Mesodermal cell (in vitro differentiated cells): ENCODE measurements at regions not wholly inside any gene's neighbourhood (a gene's known extent, or its start where the extent isn't known, plus 50 kb on each side); places are given as distances from the start of the nearest gene placed in this dataset.

Experiments
- H3K27ac ChIP-seq: 2 replicates; pipeline ENCODE4 v1.7.0; 2013; ENCODE audit warnings: mild to moderate bottlenecking, low read depth, low read length, moderate library complexity; ENCODE audit not compliant: severe bottlenecking
- H3K36me3 ChIP-seq: 2 replicates; pipeline ENCODE4 v1.7.1; 2013; ENCODE audit warnings: mild to moderate bottlenecking, low read length, moderate library complexity; ENCODE audit not compliant: control insufficient read depth, insufficient read depth
- H3K4me1 ChIP-seq: one replicate; pipeline ENCODE4 v1.7.1; 2013; ENCODE audit warnings: mild to moderate bottlenecking, low read length; ENCODE audit not compliant: insufficient read depth, control insufficient read depth, poor library complexity, severe bottlenecking
- H3K4me3 ChIP-seq: 2 replicates; pipeline ENCODE4 v1.7.0; 2013; ENCODE audit warnings: low read length, control low read depth, mild to moderate bottlenecking; ENCODE audit not compliant: insufficient read depth, poor library complexity, severe bottlenecking; ENCODE audit errors: extremely low read depth
- H3K9me3 ChIP-seq: 2 replicates; pipeline ENCODE4 v1.7.1; 2013; ENCODE audit warnings: mild to moderate bottlenecking, low read length, moderate library complexity; ENCODE audit not compliant: control insufficient read depth
- WGBS, 2 experiments: methylation state at CpG; one replicate each; pipeline ENCODE4 v1.1.5; 2013; ENCODE audit warnings: missing lambda C conversion rate in 2 of 2; ENCODE audit not compliant: insufficient coverage in 2 of 2; 5-methylcytosine and 5-hydroxymethylcytosine counted together

DNA sequence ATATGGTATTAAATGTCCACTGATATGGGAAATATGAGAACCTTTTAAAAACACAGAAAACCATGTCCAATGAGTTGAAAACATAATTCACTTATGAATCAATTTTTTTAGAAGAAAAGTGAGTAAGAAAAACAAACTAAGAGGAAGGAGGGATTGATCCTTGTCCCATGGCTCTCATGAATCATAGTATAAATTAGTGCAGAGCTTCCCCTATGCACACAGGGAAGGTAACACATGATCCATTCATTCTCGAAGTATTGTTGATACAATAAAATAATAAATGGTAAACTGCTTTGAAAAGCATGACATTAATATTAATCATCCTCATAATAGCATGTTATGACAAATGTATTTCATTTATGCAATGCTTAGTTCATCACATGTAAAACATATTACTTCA is 872.0 kb upstream of the CNTNAP5 start:
- Histone ChIP-seq H3K27ac (no peak overlapping the region), H3K4me1 (no peaks in the 10 kb centered on the region), H3K36me3 (no peaks in the 10 kb centered on the region), H3K9me3 (no peaks in the 10 kb centered on the region), H3K4me3 (no peak overlapping the region)
- WGBS, 2 experiments: no CpG with 5 or more reads among the region's 1 CpG

DNA sequence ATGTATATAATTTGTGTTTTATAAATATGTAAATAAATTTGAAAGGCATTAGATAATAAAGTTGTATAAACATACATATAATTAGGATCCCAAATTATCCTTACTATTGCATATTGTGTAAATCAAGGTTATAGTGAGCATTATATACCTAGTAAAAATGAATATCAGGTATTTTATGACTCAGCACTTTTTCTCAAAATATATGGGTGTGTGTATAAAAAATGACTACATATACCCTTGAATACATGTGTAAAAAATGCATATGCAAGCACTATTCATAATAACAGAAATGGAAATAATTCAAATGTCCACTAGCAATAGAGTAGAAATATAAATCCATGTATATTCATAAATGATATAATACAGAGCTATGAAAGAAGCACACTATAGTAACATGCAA is 870.9 kb upstream of the CNTNAP5 start:
- Histone ChIP-seq H3K9me3 (no peaks in the 10 kb centered on the region), H3K4me1 (no peaks in the 10 kb centered on the region), H3K36me3 (no peaks in the 10 kb centered on the region), H3K4me3 (no peak overlapping the region), H3K27ac (no peak overlapping the region)

DNA sequence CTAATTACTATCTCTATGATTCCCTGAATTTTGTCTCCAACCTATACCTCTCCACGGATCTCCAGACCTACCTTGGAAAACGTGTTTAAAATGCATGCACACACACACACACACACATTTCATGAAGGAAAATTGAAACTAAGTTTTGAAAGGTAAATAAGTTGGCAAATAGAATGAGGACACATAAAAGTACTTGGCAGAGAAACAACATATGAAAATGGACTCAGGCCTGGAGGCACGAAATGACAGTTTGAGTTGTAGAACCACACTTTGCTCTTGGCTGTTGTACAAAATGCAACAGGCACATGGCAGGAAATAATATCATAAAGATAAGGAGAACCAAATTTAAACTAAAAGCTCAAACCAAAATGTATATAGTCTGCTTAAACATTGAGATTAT is 868.1 kb upstream of the CNTNAP5 start:
- Histone ChIP-seq H3K4me3 (no peak overlapping the region), H3K4me1 (no peaks in the 10 kb centered on the region), H3K27ac (no peak overlapping the region), H3K9me3 (no peaks in the 10 kb centered on the region), H3K36me3 (no peaks in the 10 kb centered on the region)
- 75% methylated on average over 1 of the region's 3 CpGs; no CpG with 5 or more reads in 1 of the 2 experiments for WGBS, 2 experiments

DNA sequence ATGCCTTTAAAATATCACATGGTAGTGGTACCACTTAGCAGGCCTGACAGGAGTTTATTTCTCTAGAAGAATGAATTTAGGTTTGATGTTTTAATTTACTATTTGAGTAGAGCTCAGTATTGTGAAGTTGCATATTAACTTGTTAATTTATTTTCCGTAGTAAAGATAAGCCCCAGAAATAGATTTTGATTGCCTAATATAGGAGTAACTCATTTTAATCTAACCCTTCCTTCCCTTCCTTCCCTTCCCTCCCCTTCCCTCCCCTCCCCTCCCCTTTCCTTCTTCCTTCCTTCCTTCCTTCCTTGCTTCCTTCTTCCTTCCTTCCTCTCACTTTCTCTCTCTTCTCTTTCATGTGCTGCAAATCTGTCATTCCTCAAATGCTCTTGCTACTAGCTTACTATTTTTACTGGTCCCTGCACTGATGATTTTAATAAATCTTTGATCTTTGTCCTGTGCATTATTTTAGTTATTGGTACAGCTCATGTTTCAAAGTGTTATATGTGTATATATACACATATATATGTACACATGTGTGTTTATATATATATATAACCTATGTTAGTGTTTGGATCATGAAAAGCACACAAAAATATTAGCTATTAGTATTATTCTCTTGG is 862.6 kb upstream of the CNTNAP5 start:
- WGBS, 2 experiments: no CpG with 5 or more reads among the region's 1 CpG
- peaks cover 3% of the 10 kb centered on the region for H3K9me3 ChIP-seq
- no peaks in the 10 kb centered on the region for H3K4me1 ChIP-seq
- H3K36me3 ChIP-seq: no peaks in the 10 kb centered on the region
- H3K4me3 ChIP-seq: no peak overlapping the region
- no peak overlapping the region for H3K27ac ChIP-seq

DNA sequence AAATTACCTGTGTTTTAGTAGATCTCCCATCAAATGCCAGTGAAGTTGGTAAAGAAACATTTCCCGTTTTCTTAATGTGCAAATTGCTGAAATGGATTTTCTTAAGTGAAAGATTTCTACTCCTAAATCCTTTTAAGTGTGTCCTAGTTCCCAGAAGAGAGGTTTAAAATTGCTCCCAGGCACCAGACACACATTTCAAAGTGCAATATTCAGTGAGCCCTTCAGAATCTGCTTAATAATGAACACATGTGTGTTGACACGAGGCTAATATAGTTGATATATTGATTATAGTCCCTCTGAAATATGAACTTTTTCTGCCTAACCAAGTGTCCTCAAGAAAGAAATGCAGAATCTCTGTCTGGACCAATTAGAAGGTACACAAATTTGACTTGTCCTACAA is 861.7 kb upstream of the CNTNAP5 start:
- Histone ChIP-seq H3K4me1 (no peaks in the 10 kb centered on the region), H3K36me3 (no peaks in the 10 kb centered on the region), H3K4me3 (no peak overlapping the region), H3K27ac (no peak overlapping the region), H3K9me3 (peaks cover 3% of the 10 kb centered on the region)
- WGBS, 2 experiments: no CpG with 5 or more reads among the region's 2 CpGs

DNA sequence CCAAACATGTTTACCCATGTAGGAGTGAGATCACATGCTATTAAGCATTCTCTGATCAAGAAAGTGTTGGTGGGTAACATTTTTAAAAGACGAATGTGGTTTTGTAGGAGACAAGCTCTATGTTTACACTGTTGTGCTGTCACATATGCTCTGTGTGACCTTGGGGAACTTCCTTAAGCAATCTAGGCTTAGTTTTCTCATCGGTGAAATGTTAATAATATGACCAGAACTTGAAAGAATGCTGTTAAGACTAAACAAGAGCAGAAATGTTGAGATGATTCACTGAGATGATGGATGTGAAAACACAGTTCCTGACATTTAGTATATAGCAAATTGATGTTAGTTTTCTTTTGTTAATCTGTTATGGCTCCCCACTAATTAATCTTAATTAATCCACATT is 860.9 kb upstream of the CNTNAP5 start:
- H3K4me3 ChIP-seq: no peak overlapping the region
- peaks cover 3% of the 10 kb centered on the region for H3K9me3 ChIP-seq
- no peak overlapping the region for H3K27ac ChIP-seq
- no peaks in the 10 kb centered on the region for H3K4me1 ChIP-seq
- H3K36me3 ChIP-seq: no peaks in the 10 kb centered on the region
- WGBS, 2 experiments: 90 to 91% methylated on average over 1 to 2 of the region's 2 CpGs

DNA sequence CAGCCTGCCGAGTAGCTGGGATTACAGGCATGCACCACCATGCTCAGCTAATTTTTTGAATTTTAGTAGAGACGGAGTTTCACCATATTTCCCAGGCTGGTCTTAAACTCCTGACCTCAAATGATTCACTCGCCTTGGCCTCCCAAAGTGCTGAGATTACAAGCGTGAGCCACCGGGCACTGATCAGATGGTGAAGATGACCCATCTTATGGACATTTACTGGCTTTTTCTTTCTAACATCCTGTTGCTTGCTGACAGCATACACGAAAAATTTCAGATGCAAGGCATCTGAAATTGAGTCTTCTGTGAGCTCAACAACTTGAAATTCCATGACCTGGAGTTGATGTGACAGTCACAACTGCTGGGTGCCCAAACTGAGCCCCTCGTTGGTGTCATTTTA is 859.5 kb upstream of the CNTNAP5 start:
- no peak overlapping the region for H3K27ac ChIP-seq
- WGBS, 2 experiments: 74% methylated on average over 5 to 7 of the region's 7 CpGs
- H3K4me3 ChIP-seq: no peak overlapping the region
- no peaks in the 10 kb centered on the region for H3K4me1 ChIP-seq
- H3K36me3 ChIP-seq: no peaks in the 10 kb centered on the region
- peaks cover 3% of the 10 kb centered on the region for H3K9me3 ChIP-seq

DNA sequence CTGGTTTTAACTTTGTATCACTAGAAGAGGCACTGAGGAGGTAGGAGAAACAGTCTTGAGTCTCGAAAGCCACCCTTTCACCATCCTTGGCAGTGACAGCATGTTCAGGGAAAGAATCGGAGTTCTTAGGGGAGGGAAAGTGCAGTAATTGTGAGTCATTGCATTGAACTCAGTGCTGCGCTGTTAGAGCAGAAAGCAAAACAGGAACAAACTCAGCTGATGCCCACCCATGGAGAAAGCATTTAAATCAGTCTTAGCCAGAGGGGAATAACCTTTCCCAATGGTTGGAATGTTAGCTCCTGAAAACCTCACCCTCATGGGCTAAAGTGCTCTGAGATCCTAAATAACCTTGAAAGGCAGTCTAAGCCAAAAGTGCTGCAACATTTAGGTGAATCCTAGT is 845.6 kb upstream of the CNTNAP5 start:
- H3K9me3 ChIP-seq: no peaks in the 10 kb centered on the region
- no peaks in the 10 kb centered on the region for H3K36me3 ChIP-seq
- 57 to 73% methylated on average over 1 to 3 of the region's 3 CpGs for WGBS, 2 experiments
- no peak overlapping the region for H3K27ac ChIP-seq
- H3K4me3 ChIP-seq: no peak overlapping the region
- H3K4me1 ChIP-seq: no peaks in the 10 kb centered on the region

DNA sequence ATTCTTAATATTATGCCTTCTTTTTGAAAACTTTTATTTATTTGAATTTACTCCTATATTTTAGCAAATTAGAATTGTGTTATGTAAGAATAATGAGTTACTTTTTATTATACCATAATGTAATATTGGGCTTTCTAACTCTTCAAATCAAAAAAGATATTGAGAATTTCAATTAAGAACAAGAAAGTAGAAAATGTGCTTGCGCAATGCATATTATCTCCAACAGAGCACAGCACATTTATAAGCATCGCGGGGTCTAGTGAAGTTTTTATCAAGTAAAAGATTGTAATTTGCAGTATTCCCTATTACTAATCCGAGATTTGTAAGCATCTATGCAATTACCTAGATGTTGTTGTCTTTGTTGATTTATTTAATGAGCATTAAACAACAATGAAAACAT is 829.1 kb upstream of the CNTNAP5 start:
- H3K27ac ChIP-seq: no peak overlapping the region
- H3K36me3 ChIP-seq: no peaks in the 10 kb centered on the region
- WGBS, 2 experiments: no CpG with 5 or more reads among the region's 4 CpGs
- no peaks in the 10 kb centered on the region for H3K4me1 ChIP-seq
- no peak overlapping the region for H3K4me3 ChIP-seq
- no peaks in the 10 kb centered on the region for H3K9me3 ChIP-seq

DNA sequence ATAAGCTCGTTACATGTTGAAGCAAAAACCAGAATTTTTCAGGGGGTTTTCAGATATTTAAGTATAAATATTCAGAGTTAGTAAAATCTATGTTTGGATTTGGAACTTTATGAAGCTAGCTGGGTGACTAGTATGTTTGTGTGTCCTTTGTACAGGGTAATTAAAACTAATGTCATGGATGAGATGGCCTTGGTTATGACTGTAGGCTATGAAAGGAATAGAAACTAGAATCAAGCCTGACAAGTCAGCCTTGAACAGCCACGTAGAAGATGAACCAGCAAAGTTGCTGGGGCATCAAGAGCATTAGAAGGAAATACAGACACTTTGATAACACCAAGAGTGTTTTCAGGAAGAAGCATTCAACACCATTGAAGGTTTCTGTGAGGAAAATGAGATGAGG is 825.1 kb upstream of the CNTNAP5 start:
- WGBS, 2 experiments: 86 to 95% methylated on average over 1 to 2 of the region's 2 CpGs
- no peaks in the 10 kb centered on the region for H3K4me1 ChIP-seq
- H3K36me3 ChIP-seq: no peaks in the 10 kb centered on the region
- no peaks in the 10 kb centered on the region for H3K9me3 ChIP-seq
- no peak overlapping the region for H3K4me3 ChIP-seq
- no peak overlapping the region for H3K27ac ChIP-seq

DNA sequence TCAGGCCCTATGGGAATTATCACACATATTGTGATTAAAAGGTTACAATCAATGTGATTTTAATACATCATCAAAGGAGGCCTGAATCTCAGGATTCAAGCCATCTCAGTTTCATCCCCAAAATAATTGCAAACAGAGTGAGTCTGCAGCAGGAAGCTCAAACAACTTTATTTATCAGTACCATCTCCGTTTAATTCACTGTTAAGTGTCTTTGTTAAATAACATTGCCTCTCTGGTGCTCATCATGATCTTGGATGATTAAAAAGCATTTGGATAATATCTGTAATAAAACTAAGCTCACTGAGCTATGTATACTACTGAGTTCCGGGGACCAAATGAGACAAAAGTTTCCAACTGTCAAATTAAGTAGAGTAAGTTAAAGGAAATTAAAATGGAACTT is 817.8 kb upstream of the CNTNAP5 start:
- H3K4me1 ChIP-seq: no peaks in the 10 kb centered on the region
- no peak overlapping the region for H3K4me3 ChIP-seq
- H3K27ac ChIP-seq: no peak overlapping the region
- 100% methylated on average over 1 of the region's 2 CpGs; no CpG with 5 or more reads in 1 of the 2 experiments for WGBS, 2 experiments
- no peaks in the 10 kb centered on the region for H3K36me3 ChIP-seq
- H3K9me3 ChIP-seq: no peaks in the 10 kb centered on the region
